Suppressor macrophage treated with lipopolysaccharide for 4 hours (primary cell): ENCODE measurements at regions not wholly inside any gene's neighbourhood (a gene's known extent, or its start where the extent isn't known, plus 50 kb on each side); places are given as distances from the start of the nearest gene placed in this dataset.

ENCODE experiments used
- DNase-seq: peaks from one replicate; pipeline ENCODE4 v3.0.0-alpha.2; 2020

DNA sequence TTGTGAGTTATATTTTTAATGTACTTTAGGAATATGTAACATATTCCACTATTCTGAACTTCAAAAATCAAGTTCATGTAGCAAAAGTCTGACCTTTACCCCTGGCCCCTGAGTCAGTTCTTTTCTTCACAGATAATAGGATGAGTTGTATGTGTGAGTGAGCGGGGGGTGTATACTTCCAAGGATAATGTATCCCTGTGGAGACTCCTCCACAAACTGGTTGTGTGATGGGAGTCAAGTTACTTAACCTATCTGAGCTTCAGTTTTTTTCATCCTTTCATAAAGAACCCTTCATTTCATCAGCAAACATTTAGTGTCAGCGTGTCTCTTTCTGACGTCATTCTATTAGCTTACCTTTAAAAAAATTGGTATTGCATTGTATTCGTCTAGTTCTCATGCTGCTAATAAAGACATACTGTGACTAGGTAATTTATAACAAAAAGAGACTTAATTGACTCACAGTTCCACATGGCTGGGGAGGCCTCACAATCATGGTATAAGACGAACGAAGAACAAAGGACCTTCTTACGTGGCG, 288.1 kb upstream of the GPC6 start:
- no peak for DNase-seq

DNA sequence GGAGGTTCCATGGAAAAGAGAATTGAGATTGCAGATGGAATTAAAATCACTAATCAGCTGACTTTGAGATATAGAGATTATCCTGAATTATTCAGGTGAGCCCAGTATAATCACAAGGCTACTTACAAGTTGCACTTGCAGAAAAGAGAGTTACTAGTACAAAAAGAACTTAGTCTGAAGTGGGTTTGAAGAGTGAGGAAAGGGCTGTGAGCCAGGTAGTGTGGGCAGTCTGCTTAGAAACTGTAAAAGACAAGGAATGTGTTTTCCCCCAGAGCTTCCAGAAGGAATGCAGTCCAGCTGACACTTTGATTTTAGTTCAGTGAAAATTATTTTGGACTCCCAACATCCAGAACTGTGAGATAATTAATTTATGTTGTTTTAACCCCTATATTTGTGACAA, 285.4 kb upstream of the GPC6 start:
- DNase-seq = no peak

DNA sequence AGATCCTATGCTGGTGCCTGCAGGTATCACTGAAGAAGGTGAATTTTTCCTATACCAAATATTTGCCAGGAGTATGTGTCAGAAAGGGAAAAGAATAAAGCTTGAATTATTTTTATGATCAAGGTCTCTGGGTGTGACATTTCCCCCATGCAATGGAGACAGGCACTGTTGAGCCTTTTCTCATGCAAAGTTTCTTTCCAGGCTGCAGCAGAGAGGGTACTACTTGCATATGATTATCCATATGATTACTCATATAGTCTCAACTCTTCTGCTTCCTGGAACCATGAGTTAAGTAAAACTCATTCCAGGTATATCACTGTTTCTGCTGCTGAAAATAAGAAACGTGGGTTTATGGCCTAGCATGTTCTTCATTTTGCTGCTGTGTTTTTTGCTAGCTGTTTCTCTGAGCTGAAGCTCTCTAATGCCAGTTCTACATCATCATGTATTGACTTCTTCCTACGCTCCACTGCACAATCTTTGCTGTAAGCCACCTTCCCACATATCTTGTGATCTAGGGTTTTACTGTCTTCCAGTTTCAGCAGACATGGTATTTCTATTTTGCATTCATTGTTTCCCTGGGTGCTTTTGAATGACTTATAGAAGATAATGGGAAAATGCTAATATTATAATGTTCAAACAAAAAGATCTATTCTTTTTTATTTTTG, 278.7 kb upstream of the GPC6 start:
- no peak for DNase-seq

DNA sequence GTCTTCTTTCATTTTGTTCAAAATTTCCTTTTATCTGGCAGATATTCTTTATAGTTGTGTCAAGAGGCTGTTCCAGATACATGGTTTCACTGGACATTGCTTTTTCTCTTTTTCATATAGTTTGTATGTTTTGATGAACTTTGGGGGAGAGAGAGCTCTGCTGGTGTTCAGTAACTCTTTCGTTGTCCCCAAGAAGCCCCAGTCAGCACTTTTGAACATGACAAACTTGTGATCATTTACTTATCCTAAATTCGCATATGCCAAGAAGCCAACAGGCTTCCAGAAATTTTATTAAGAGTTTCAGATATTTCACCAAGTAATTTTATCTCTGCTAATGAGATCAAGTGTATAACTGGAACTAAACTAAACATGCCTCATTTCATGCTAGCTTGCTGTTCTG, 275.8 kb upstream of the GPC6 start:
- no peak for DNase-seq

DNA sequence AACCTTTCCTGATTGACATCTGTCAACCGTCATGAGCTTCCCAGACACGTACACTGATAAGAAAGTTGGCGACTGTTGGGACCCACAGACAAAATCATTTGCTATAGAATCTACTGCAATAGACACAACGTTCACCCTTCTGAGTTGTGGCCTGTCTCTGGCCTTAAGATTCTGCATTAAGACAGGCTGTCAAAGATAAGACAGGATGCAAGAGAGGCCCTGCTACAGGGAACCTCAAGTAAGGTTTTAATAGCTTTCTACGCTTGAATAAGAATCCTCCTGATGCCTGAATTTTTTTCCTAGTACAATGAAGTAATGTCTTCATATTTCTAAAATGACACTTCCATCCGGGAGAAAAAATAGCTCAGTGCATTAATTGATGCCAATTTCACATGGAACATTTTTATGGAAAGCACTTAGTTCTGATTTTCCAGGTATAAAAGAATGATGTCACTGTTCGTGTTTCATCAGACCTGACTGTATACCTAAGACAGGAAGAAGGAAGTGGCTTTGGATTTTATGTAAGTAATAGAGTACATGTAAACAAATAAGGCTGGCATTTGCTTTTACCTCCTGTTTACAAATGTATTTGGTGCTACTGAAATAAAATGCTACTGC, 275.2 kb upstream of the GPC6 start:
- DNase-seq = no peak

DNA sequence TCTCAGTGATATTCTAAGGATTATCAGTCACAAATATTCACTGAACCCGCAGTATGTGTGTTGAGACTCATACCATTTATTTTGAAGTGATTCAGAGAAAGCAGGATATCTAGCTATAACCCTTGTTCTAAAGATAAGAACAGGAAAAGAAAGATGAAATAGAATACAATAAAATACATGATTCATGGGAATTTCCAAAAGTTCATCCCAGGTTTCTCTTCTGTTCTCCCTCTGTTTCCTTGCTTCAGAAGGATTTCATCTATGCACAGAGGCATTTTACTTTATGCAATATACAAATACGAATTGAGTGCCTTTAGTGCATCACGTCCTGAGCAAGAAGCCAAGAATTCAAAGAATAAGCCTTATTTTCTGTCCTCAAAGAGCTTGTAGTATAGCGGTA, 274.4 kb upstream of the GPC6 start:
- DNase-seq = no peak

DNA sequence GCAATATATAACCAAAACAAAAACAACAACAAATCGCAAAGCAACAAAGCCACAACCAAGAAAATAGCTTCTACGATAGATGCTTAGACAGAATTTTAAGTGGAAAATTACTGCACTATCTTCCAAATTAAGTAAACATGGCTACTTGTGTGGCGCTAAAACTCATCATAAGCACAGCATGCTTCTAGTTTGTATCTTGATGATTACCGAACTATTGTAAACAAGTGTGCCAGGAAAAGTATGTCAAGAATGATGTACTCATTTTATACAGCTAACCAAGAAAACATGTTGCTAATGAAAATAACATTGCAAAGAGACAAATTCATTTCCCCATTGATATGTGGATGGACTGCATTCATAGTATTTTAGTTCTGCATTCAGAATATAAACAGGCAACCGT, 271.9 kb upstream of the GPC6 start:
- no peak for DNase-seq

DNA sequence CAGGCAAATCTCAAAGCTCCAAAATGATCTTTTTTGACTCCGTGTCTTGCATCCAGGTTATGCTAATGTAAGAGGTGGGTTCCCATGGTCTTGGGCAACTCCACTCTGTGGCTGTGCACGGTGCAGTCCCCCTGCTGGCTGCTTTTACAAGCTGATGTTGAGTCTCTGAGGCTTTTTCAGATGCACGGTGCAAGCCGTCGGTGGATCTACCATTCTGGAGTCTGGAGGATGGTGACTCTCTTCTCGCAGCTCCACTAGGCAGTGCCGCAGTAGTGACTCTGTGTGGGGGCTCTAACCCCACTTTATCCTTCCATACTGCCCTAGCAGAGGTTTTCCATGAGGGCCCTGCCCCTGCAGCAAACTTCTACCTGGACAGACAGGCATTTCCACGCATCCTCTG, 266.8 kb upstream of the GPC6 start:
- DNase-seq = no peak

DNA sequence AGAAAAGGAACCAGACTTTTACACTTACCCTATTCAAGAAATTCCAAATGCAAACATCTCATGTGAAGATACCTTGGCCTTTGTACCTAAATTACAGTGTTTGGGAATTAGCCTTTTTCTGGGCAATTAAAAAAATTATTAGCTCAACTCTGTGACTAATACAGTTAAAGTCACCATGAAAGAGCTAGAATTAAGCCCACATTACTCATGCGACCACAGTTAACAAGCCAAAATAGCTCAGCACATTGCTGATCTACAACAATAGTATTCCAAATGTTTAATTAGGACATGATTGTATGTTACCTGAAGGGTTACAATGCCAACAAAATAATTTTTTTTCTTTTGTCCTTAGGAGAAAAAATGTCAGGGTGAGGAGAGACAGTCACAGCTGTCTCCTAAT, 263.6 kb upstream of the GPC6 start:
- no peak for DNase-seq

DNA sequence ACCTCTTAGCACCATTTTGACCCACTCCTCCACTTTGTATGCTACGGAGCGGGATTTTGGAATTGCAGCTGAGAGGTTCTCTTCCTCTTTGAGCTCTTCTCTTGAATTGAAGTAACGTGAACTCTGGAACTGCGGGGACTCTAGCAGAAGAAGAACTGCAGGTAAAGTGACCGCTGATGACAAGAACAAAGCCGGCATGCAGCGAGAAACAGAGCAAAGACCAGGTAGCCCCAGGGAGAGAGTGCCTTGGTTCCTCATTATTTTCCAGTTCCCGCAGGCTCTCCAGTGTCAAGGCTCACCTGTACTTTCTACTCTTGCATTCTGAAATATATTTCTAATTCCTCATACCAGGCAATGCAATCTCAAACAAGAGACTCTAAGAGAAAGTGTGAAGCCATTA, 260.3 kb upstream of the GPC6 start:
- no peak for DNase-seq

DNA sequence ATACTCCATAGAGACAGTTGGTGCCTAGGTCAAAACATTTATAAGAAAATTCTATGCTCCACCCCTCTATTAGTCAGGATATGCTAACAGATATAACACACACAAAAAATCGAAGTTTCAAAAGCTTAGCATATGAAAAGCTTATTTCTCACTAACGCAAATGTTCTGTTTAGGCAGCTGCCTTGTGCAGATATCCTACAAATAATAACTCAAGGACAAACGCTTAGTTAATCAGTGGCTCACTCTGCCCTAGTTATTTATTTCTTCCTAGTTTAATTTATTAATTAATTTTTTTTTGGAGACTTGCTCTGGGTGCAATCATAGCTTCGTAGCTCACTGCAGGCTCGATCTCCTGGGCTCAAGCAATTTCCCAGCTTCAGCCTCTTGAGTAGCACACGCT, 259.7 kb upstream of the GPC6 start:
- DNase-seq = no peak

DNA sequence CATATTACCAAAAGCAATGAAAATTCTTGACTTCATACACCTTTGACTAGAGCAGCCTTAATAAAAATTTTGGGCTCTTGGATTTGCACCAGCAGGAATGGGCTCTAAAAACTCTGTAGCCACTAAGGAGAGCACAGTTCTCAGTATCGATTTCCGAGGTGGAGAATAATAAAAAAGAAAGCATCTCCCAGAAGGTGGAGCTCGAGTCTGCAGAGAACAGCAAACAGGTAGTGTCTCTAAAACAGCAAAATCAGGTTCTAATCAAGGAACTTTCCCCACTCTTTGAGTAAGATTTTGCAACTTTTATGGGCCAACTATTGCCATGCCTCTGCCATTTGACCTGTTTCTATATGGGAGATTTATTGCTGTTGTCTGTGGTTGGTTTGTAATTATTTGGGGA, 258.7 kb upstream of the GPC6 start:
- no peak for DNase-seq

DNA sequence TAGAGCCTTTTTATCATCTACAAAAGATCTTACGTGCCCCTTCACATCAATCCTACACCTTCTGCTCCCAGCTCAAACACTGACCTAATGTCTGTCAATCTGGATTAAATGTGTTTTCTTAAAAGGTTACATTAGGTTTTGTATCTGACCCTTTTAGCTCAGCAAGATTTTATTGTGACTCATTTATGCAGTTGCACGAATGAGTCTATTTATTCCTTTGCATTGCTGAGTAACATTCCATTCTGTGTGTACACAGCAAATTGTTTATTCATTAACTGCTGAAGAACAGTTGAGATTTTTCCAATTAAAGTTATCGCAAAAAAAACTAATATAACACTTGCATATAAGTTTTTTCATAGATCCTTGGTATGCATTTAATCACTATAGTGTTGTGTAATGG, 253.9 kb upstream of the GPC6 start:
- DNase-seq = no peak

DNA sequence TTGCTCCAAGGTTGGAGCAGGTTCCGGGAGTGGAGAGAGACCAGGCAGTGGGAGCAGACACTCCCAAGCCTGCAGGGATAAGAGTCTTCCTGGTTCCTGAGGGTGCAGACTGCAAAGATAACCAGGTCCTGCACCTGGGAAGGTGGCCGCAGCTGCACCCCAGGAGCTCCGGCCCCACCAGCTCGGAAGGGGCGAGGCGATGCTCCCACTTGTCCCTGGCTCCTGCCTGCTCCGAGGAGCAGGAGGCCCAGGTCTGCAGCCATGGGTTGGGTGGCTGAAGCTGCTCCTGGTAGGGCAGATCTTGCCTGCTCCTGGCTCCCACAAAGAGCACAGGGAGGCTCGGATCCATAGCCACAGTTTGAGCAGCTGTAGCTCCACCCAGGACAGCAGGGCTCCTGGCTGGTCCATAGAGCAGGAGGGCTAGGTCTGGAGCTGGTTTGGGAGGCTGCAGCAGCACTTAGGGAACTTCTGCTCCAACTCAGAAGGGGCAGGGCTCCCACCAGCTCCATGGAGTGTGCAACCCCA, 251.6 kb upstream of the GPC6 start:
- no peak for DNase-seq

DNA sequence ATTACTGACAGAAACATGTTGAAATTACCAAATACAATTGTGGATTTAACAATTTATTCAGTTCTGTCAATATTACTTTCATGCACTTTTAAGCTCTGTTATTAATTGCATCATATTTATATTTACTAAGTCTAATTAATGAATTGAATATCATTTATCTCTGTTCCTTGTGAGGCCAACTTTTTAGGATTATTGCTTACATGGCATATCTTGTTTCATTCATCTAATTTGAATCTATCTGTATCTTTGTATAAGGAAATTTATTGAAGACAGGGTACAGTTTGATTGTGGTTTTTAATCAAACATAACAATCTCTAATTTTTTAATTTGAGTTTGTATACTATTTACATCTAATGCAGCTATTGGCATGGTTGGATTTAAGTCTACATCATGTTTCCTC, 249.9 kb upstream of the GPC6 start:
- no peak for DNase-seq

DNA sequence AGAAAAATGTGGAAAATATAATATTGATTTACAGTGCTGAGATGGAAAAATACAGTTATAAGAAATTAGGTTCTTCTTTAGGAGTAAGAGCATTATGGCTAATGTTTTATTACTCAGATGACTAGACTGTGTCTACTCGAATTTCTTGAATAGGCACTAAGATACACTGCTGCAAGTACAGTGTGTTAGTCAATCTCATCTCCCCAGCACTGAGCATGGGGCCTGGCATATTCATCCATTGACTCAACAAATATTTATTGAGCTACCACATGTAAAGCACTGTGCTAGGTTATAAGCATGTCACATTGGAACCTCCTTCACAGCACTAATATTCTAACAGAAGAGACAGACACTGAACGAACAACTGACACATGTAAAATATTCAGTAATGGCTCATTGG, 242.5 kb upstream of the GPC6 start:
- no peak for DNase-seq

DNA sequence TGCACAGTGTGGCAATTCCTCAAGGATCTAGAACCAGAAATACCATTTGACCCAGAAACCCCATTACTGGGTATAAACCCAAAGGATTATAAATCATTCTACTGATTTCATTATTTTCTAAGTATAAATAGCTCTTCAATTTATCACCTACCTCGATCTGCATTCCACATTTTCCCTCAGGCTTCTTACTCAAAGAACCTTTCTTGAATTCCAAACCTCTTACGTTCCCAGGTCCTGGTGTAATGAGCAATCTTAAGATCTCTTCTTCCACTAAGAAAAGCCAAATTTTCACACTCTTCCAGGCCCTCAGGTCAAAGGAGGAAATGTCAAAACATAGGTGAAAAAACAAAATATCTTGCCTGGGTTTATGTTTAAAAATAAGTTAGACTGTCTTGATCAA, 237.3 kb upstream of the GPC6 start:
- DNase-seq = no peak

DNA sequence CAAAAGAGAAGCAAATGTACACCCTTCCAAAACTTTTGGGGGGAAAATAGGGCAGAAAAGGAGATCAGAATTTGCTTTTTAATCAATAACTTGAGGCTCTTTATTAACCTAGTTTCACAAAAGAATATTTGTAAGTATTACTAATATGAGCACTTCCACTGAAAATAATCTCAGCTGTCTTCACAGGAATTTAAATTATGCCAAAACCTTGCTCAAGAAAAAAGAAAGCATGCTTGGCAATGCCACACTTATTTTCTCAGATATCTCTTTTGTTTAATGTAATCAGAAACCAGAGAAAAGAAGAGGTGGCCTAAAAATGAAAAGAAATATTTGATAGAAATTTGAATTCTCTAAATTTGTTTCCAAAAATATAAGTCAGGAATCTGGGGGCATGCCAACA, 234.9 kb upstream of the GPC6 start:
- DNase-seq = no peak

DNA sequence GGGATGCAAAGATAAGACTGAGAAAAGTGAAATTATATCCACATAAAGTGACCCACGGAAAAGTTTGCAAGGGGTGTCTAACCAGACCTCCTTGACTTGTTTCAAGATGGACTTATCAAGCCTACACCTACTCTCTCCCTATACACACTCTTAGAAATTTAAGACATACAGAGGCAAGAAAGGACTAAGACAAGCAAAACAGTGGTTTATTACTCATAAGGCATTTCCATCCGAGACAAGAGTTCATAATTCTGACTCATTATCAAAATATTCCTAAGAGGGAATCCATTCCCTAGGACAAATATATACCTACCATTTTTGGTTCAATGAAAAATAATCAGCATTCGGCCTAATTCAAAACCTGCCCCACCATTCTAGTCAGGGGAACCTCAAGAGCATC, 232.6 kb upstream of the GPC6 start:
- no peak for DNase-seq

DNA sequence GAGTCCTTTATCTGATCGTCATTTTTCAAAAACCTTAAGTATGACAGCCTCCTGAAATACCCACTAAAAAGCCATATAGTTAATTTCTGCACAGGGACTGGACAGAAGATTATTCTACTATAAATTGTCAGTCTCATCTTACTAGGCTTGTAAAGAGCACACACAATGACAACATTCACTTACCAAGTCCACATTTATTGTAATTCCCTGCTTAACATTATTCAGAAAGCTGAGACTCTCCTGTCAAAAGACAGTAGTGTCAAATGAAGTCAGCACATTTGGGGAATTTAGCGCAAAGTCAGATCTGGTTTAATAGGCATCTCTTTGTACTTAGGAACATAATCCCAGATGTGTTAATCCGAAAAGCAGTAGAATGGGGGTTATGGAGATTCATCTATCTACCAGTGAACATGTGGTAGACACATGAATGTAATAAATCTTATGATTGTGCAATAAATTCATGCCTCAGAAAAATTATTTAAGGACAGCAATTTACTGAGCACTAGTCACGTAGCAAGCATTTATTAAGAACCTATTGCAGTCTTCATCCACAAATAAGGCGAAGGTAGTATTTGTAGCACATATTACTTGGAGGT, 224.6 kb upstream of the GPC6 start:
- no peak for DNase-seq

DNA sequence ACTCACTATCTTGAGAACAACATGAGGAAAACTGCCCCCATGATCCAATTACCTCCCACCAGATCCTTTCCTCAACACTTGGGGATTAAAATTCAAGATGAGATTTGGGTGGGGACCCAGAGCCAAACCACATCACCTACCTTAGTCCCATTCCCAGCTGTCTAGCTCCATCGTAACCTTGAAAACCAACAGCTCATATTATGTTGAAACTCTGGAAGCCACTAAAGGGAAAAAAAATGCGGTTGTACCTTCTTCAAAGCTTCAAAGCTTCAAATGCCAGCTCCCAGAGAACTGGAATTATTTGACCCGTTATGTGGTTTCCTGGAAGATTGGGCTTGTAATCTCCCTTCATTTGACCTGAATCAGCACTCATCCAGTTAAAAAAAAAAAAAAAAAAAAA, 223.1 kb upstream of the GPC6 start:
- no peak for DNase-seq

DNA sequence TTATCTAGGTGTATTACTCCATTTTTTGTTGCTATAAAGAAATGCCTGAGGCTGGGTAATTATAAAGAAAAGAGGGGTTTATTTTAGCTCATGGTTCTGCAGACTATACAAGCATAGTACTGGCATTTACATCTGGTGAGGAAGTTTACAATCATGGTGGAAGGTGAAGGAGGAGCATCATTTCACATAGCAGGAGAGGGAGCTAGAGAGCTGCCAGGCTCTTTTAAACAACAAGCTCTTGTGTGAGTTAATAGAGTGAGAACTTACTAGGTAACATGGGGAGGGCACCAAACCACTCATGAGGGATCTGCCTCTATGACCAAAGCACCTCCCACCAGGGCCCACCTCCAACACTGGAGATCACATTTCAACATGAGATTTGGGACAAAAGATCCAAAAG, 221.7 kb upstream of the GPC6 start:
- no peak for DNase-seq

DNA sequence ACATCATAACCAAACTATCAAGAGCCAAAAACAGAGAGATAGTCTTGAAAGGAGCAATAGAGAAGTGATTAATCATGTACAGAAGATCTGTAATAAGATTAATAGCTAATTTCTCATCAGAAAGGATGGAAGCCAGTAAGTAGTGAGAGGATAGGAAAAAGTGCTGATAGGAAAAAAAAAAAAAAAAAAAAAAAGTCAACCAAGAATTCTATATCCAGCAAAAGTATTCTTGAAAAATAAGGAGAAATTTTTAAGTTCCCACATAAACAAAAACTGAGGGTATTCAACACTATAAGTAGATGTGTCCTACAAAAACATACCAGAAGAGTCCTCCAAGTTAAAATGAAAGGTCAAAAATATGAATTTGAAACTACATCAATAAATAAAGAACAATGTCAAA, 218.7 kb upstream of the GPC6 start:
- DNase-seq = no peak

DNA sequence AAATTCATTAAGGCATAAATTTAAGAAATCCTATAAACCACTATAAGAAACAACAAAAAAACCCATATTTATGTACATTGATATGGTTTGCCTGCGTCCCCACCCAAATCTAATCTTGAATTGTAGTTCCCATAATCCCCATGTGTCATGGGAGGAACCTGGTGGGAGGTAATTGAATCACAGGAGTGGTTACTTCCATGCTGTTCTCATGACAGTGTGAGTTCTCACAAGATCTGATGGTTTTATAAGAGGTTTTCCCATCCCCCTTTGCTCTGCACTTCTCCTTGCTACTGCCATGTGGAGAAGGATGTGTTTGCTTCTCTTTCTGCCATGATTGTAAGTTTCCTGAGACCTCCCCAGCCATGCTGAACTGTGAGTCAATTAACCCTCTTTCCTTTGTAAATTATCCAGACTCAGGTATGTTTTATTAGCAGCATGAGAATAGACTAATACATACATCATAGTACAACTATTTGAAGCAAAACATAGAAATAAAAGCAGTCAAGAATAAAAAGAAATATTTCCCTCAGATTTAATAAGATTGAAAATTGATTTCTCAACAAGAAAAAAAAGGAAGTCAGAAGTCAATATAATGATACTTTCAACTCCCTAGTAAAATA, 209.0 kb upstream of the GPC6 start:
- DNase-seq = no peak
